NCI-H1105 treated with DMSO at 0.1 percent for 48 hours (cell line): ENCODE measurements at regions not wholly inside any gene's neighbourhood (a gene's known extent, or its start where the extent isn't known, plus 50 kb on each side); places are given as distances from the start of the nearest gene placed in this dataset.

Experiments
- DNase-seq: peaks from one replicate; lab custom pipeline; 2025; lab: John Stamatoyannopoulos, UW

GRCh38 chr2:226383461-226383860 lies 416.2 kb downstream of the IRS1 start:
- no peak for DNase-seq

GRCh38 chr2:226380679-226381078 lies 418.9 kb downstream of the IRS1 start:
- no peak for DNase-seq

- peak; percentile 27 for DNase-seq
Measured at GRCh38 chr2:226378753-226379705, 420.6 kb downstream of the IRS1 start.

- no peak for DNase-seq
Measured at GRCh38 chr2:226376516-226377180, 423.0 kb downstream of the IRS1 start.

- no peak for DNase-seq
Measured at GRCh38 chr2:226366920-226367319, 432.7 kb downstream of the IRS1 start.

GRCh38 chr2:226364217-226364616 lies 435.4 kb downstream of the IRS1 start:
- DNase-seq, result no peak

- no peak for DNase-seq
Measured at GRCh38 chr2:226362980-226363379, 436.6 kb downstream of the IRS1 start.

GRCh38 chr2:226360658-226361057 lies 439.0 kb downstream of the IRS1 start:
- no peak for DNase-seq

GRCh38 chr2:226358688-226359087 lies 440.9 kb downstream of the IRS1 start:
- DNase-seq, result no peak

GRCh38 chr2:226357816-226358215 lies 441.8 kb downstream of the IRS1 start:
- DNase-seq, result no peak

- no peak for DNase-seq
Measured at GRCh38 chr2:226355600-226355999, 444.0 kb downstream of the IRS1 start.

- no peak for DNase-seq
Measured at GRCh38 chr2:226354434-226354833, 445.2 kb downstream of the IRS1 start.

GRCh38 chr2:226352941-226353560 lies 446.6 kb downstream of the IRS1 start:
- DNase-seq, result peak; percentile 60

- DNase-seq, result no peak
Measured at GRCh38 chr2:226351711-226352110, 447.9 kb downstream of the IRS1 start.

GRCh38 chr2:226339616-226340015 lies 460.0 kb downstream of the IRS1 start:
- DNase-seq, result no peak

- DNase-seq, result no peak
Measured at GRCh38 chr2:226338825-226339224, 460.8 kb downstream of the IRS1 start.

GRCh38 chr2:226337941-226338600 lies 461.5 kb downstream of the IRS1 start:
- DNase-seq, result no peak

- DNase-seq, result no peak
Measured at GRCh38 chr2:226336283-226336682, 463.3 kb downstream of the IRS1 start.

- no peak for DNase-seq
Measured at GRCh38 chr2:226334981-226335720, 464.5 kb downstream of the IRS1 start.

- DNase-seq, result no peak
Measured at GRCh38 chr2:226333388-226333787, 466.2 kb downstream of the IRS1 start.

GRCh38 chr2:226330206-226330605 lies 469.4 kb downstream of the IRS1 start:
- no peak for DNase-seq

GRCh38 chr2:226329180-226329579 lies 470.4 kb downstream of the IRS1 start:
- no peak for DNase-seq
